Liver (tissue), 3 donors: ENCODE measurements at regions not wholly inside any gene's neighbourhood (a gene's known extent, or its start where the extent isn't known, plus 50 kb on each side); places are given as distances from the start of the nearest gene placed in this dataset.

Experiments
- EGR1 ChIP-seq, 2 donors: IDR thresholded peaks; 2 replicates each; pipeline ENCODE4 v1.6.1; 2016 to 2018; ENCODE audit warnings: antibody characterized with exemption in 2 of 2, low read depth in 2 of 2
- HNF4A ChIP-seq, 2 donors: conservative IDR thresholded peaks; 2 replicates each; pipeline ENCODE4 v1.6.1; 2016; ENCODE audit warnings: antibody characterized with exemption in 2 of 2, mild to moderate bottlenecking in 2 of 2
- JUND ChIP-seq, 2 donors: IDR thresholded peaks; 2 replicates each; pipeline ENCODE4 v1.6.1; 2016; ENCODE audit warnings: antibody characterized with exemption in 2 of 2
- MAX ChIP-seq: IDR thresholded peaks from 2 replicates; pipeline ENCODE4 v1.6.1; 2016; ENCODE audit warnings: antibody characterized with exemption
- RAD21 ChIP-seq, 2 donors: IDR thresholded peaks; 2 replicates each; pipeline ENCODE4 v1.6.1; 2016; ENCODE audit warnings: antibody characterized with exemption in 2 of 2, mild to moderate bottlenecking in 2 of 2
- REST ChIP-seq: IDR thresholded peaks from 2 replicates; pipeline ENCODE4 v1.6.1; 2016; ENCODE audit warnings: antibody characterized with exemption, mild to moderate bottlenecking
- YY1 ChIP-seq: IDR thresholded peaks from 2 replicates; pipeline ENCODE4 v1.6.1; 2016; ENCODE audit warnings: antibody characterized with exemption, mild to moderate bottlenecking
- TF ChIP-seq, protein P1 (sequence below): fragments of 150-350 bp; IDR thresholded peaks from 2 replicates; pipeline ENCODE4 v1.5.1; 2017; ENCODE audit warnings: improper control_type of control experiment, low read depth, low read length; ENCODE audit not compliant: missing input control
- donor health status: healthy.
- donor health status: healthy.

DNA sequence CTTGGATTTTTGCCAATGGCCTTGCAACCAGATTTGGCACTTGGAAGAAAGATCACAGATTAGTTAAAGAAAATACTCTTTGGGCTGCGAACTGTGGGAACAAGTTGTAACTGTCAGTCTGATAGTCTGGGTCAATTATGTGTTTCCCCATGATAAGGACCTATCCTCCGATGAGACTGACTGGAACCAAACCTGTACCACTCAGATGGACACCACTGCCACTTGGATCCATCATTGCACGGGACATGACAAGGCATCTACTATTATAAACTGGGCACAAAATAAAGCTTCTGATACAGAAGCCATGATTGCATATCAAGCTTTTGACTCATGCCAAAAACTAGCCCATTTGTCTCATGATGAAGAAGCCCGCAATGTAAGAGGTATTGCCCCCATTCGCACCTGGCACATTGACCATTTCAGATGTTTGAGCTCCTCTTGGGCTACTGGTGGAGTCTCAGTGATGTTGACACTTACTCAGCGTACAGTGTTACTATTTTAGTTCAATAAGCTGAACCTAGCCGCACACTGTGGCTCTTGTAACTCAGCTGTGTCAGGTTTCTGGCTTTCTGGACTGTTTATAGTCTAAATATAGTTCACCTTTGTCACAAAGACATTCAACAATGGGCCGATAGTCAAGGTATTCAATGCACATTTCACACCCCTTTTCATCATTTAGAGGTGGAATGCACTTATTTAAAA, 179.8 kb upstream of the RBBP8 start:
- TF ChIP-seq, protein P1, sequence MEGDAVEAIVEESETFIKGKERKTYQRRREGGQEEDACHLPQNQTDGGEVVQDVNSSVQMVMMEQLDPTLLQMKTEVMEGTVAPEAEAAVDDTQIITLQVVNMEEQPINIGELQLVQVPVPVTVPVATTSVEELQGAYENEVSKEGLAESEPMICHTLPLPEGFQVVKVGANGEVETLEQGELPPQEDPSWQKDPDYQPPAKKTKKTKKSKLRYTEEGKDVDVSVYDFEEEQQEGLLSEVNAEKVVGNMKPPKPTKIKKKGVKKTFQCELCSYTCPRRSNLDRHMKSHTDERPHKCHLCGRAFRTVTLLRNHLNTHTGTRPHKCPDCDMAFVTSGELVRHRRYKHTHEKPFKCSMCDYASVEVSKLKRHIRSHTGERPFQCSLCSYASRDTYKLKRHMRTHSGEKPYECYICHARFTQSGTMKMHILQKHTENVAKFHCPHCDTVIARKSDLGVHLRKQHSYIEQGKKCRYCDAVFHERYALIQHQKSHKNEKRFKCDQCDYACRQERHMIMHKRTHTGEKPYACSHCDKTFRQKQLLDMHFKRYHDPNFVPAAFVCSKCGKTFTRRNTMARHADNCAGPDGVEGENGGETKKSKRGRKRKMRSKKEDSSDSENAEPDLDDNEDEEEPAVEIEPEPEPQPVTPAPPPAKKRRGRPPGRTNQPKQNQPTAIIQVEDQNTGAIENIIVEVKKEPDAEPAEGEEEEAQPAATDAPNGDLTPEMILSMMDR = no peak
- TF ChIP-seq MAX (no peak), HNF4A (conservative IDR thresholded peaks at IDR 0.05) (no peak), YY1 (no peak), RAD21 (IDR thresholded peaks at IDR 0.05) (no peak), JUND (IDR thresholded peaks at IDR 0.05) (no peak), EGR1 (IDR thresholded peaks at IDR 0.05; ENCODE audit: low read depth in 2 of 2) (no peak), REST (no peak)
